Islet of Langerhans (tissue), 1 donor: ENCODE measurements at regions not wholly inside any gene's neighbourhood (a gene's known extent, or its start where the extent isn't known, plus 50 kb on each side); places are given as distances from the start of the nearest gene placed in this dataset.
"Not testable (repeated sequence)": the region's sequence is repeated elsewhere in the genome, so short reads cannot be mapped to it uniquely, and the experiment has no call there.

Experiments
- FAIRE-seq: peaks from one replicate; lab custom pipeline; 2011; peaks lifted over from hg19 to GRCh38; lab: Jason Lieb, UNC

DNA sequence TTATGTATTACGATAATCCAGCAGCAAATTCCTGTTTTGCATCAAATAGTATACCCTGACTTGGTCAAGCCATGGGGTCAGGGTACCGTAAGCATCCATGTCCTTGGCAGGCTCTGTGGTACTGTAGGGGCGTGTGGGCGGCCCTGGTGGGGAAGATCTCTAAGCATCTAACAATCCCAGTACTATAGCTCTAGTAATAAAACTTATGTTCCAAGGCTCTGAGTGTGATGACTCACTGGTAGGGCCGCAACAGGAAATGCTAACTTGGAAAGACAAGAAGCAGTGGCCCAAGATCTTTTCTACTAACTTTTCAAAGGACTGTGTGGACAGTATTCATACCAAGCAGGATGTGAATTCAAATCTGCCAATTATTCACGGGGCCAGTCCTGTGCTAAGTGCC is 63.8 kb downstream of the CLEC18A start:
- FAIRE-seq = not testable (repeated sequence)

DNA sequence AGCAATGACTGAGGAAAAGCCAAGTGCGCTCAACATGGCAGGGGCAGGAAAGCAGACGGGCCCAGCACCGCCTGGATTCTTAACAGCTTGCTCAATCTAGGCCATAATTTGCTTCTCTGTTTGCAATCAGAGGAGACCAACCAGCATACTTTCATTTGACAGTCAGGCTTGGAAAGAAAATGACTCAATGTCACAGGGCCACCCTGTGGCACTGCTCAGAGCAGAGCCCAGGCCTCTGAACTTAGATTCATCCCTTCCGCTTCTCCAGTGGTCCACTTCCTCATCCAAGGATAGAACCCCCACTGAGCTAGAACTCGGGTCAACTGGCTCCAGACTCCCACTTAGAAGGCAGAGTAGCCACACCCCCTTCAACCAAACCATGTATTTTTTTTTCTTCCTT is 65.6 kb downstream of the CLEC18A start:
- FAIRE-seq = not testable (repeated sequence)

DNA sequence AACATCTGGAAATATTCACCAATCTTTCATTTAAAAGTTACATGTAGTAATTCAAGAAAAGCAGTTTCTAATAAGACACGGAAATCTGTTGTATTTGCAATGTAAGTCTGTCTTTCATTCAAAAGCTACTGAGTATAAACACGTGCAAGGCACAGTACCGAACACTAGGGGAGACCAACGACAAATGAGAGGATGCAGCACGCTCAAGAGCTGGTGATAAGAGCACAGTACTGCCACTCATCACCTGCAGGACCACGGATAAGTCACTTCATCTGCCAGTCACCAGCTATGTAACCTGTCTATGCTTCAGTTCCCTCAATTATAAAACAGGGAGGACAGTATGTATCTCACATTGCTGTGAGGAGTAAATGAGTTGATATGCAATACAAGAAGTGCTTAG is 67.1 kb downstream of the CLEC18A start:
- peak; percentile 79 for FAIRE-seq

DNA sequence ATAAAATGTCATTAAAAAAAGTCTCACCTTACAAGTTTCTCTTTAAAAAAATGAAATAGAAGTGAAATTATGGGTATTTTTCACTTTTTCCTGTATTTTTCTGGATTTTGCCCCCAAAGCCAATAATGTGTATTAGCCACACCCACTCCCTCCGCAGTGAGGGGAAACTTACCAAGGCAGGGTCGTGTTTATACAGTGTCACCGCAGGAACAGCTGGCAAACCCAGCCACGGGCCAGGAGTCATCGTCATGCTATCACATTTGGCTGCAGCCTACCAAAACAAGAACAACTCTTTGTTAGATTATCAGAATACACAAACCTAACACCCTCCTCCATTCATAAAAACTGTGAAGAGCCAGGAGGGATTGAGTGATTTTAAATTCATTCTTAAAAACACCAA is 72.1 kb downstream of the CLEC18A start:
- peak; percentile 21 for FAIRE-seq

DNA sequence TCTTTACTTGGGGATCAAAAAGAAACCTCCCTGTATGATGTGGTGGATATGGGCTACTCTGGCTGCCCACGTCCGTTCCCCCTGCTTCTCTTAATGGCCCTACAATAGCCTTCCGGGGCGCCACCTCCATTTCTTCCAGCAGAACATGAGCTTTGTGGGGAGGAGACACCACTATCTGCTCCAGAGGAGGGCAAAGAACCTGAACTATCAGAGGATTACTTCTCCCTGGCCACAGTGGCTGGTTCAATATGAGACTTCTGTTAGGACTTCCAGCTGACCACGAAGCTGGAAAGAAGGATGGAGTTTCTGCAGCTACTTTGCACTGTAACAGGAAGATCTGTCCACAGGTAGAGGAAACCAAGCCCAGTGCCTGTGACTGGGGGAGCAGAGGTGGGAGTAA is 72.8 kb downstream of the CLEC18A start:
- not testable (repeated sequence) for FAIRE-seq

DNA sequence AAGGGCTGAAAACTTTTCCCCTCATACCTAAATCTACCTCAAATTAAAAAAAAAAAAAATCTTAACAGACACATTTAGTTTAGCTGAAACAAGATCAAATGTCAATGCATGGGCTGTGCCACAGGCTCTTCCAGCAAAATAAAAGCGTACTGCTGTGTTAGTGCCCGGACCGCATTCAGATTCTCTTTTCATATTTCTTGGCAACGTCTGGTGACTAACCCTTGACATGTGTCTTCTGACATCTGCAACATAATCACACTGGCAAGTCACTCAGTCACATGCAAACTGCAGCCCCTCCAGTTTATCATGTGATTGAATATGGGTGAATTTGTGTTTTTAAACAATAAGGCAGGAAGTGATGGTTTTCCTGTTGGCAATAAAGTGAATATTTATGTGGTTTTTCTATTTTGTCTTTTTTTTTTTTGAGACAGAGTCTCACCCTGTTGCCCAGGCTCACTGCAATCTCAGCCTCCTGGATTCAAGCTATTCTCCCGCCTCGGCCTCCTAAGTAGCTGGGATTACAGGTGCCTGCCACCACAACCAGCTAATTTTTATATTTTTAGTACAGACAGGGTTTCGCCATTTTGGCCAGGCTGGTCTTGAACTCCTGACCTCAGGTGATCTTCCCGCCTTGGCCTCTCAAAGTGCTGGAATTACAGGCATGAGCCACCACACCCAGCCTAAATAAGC is 75.2 kb downstream of the CLEC18A start:
- not testable (repeated sequence) for FAIRE-seq

DNA sequence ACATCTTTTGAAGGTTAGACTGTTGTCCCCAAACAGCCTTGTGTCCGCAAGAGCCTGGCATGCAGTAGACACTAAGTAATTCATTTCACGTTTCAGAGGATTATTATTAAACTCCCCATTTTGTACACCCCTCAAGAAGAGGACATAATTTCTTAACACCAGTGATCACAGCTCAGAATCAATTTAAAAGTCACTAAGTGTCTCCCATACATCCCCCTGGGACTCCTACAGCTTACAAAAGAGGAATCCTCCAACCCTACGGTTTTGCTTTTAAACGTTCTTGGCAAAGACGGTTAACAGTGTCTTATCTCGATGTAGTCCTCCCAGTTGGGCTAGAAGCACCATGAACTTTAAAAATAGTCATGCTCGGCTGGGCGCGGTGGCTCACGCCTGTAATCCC is 81.2 kb upstream of the PDPR start:
- FAIRE-seq = not testable (repeated sequence)

DNA sequence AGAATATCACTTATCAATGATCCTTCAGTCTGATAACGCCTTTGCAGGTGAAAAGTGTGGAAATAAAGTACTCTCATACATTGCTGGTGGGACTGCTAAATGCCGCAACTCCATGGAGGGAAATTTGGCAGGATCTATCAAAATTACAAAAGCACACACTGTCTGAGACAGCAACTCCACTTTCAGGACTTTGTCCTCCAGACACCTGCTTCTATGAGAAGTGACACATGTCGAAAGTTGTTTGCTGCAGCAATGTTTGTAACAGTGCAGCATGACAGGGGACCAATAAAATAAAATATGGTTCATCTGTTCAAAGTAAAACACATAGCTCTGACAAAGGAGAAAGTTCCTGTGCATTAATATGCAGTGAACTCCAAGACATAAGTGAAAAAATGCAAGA is 76.2 kb upstream of the PDPR start:
- not testable (repeated sequence) for FAIRE-seq

DNA sequence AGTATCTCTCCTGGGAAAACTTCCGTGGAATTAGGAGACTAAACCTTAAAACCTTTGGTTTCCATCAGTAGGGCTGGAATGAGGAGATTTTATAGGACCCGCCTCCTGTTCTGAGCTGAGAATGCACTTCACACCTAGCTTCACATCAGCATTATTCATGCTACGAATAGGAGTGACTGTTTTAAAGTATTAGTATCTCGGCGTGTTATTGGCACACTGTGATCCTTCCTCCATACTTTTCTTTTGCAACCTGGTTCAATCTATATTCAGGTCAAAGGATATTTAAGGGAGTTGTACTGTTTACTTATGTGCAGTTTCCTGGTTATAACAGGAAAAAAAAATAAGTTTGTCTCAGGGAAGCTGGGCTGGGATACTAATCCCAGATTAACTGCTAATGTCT is 73.6 kb upstream of the PDPR start:
- peak; percentile 82 for FAIRE-seq

DNA sequence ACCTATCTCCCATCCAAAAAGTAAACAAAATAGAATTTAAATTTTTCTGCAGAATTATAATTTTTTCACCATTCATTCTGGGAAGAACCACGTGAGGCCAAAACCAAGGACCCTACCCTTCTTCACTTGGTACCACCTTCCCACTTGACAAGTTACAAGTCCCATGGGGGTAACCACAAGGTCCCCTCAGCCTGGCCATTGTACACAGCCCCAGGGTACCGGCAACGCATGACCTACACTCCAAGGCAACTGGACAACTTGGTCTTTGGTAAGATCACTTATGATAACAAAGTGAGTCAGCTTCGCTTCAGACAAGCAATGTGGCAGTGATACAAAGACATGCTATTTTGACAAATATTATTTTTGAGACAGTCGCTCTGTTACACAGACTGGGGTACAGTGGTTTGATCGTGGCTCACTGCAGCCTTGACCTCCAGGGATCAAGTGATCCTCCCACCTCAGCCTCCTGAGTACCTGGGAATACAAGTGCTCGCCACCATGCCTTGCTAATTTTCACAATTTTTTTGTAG is 70.5 kb upstream of the PDPR start:
- FAIRE-seq = not testable (repeated sequence)

DNA sequence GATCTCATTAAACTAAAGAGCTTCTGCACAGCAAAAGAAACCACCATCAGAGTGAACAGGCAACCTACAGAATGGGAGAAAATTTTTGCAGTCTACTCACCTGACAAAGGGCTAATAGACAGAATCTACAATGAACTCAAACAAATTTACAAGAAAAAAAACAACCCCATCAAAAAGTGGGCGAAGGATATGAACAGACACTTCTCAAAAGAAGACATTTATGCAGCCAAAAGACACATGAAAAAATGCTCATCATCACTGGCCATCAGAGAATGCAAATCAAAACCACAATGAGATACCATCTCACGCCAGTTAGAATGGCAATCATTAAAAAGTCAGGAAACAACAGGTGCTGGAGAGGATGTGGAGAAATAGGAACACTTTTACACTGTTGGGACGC is 67.6 kb upstream of the PDPR start:
- FAIRE-seq = not testable (repeated sequence)

DNA sequence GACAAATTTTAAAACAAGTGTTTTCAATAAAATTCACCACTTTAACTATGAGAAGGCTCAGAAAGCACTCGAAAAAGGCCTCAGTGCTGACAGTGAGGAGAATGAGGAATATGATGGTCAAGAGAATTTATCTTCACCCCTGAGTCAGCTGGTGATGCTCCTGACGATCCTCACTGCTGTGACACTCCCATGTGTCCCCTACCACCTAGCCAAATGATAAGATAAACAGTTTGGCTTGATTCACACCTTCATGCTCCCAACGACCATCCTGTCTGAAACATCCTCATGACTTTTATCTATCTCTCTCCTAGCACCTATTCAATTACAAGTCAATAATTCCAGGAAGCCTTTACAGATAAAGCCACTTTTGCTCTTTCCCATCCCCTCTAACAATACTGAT is 66.0 kb upstream of the PDPR start:
- FAIRE-seq = not testable (repeated sequence)

DNA sequence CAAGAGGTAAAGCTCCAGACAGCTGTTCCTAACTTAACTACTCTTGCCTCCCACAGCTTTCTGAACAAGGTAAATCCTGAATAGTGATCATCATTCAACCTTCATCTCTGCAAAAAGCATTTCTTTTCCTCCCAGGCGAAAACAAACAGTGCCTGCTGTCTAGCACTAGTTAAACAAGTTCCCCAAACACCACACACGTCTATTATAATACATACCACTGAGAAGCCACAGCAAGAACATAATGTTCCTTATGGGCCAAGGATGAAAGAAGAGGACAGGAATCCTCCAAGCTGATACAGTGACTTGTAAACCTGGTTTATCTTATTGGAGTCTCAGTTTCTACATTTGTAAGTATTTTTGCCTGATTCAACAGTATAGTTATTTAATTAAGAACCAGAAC is 56.1 kb upstream of the PDPR start:
- FAIRE-seq = peak; percentile 92

DNA sequence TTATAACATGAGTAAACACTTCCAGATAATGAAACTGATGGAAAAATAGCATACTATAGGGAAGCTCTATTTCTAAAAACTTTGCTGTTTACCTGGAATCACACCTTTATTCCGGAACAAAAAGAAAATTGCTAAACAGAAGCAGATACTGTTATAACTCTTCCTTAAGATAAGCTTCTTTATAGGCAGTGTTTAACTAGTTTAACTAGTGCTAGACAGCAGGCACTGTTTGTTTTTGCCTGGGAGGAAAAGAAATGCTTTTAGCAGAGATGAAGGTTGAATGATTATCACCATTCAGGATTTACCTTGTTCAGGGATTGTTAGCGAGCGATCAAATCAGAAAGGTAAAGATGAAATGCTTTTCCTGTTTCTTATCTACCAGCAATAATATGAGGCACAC is 54.7 kb upstream of the PDPR start:
- peak; percentile 83 for FAIRE-seq

DNA sequence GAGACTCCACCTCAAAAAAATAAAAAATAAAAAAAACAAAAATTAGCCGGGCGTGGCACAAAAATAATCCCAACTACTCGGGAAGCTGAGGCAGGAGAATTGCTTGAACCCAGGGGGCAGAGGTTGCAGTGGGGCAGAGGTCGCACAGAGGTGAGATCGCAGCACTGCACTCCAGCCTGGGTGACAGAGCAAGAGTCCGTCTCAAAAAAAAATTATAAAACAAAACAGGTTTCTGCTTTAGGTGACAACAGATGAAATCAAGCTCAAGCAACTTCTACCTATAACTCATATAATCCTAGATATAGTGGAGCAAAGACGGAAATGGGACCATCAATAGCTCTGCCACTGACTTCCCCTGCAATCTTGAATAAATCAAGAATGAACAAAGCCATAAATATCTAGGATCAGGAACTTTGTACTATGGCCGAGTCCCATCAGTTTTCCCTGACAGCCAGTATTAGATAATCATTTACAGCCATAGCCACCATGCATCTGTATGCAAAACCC is 53.6 kb upstream of the PDPR start:
- FAIRE-seq = not testable (repeated sequence)

DNA sequence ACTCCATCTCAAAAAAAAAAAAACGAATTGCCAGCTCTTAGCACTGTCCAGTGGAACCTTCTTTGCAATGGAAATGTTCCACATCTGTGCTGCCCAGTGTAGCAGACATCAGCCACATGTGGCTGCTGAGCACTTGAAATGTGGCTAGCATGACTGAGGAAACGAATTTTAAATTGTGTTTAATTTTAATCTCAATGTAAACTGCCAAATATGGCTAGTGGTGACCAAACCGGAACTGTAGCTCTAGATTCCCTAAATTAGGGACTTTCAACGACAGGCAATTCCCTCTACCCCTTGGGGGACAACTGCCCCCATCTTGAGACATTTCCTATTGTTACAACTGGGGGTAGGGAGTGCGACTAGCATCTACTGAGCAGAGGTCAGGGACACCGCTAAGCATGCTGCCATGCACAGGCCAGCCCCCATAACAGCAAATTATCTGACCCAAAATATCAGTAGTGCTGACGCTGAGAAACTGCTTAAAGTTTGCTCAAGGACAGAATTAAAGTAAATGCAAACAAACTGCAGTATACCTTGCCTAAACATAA is 52.4 kb upstream of the PDPR start:
- not testable (repeated sequence) for FAIRE-seq

DNA sequence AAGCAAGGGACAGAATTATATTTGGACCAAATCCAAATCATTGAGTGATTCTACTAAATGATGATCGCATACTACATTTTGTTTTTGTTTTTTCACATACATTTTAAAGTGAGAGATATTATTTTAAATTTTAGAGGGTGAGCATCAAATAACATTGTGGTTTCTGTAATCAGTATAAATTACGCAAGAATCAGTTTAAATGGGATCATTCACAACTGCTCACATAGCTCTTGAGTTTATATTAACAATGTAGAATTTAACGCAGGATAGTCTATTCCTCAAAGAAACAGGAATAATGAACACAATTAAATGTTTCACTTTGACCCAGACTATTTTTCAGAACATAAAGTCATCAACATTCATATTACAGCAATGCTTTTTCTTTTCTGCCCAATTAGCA is 51.2 kb upstream of the PDPR start:
- not testable (repeated sequence) for FAIRE-seq
